A673 (cell line): ENCODE measurements at regions not wholly inside any gene's neighbourhood (a gene's known extent, or its start where the extent isn't known, plus 50 kb on each side); places are given as distances from the start of the nearest gene placed in this dataset.

Experiments used
- BruUV-seq: library from RNA; stranded (reverse); fragments of 400-500 nt; replicated peaks from 2 replicates; lab custom pipeline; 2021; lab: Mats Ljungman, UMichigan
- CTCF ChIA-PET: fragments of 300-600 bp; sonication (Branson Sonifier 250); formaldehyde crosslinking; loops from one replicate; lab custom pipeline; 2022; ENCODE audit warnings: antibody characterized with exemption; lab: Charles Lee
- POLR2A ChIA-PET: fragments of 300-600 bp; sonication (Branson Sonifier 250); formaldehyde crosslinking; loops from one replicate; lab custom pipeline; 2022; ENCODE audit warnings: antibody characterized with exemption; ENCODE audit not compliant: low non-redundant PET; lab: Charles Lee
- DNase-seq: peaks from one replicate; pipeline ENCODE4 v3.0.0-alpha.2; 2015; ENCODE audit warnings: low spot score
- H3K27ac ChIP-seq: fragments of 200-600 bp; sonication (generic); 2 replicates; pipeline ENCODE4 v1.5.1; 2016; ENCODE audit warnings: mixed run types, low read depth, mild to moderate bottlenecking, mixed read lengths, antibody characterized with exemption, low read length; ENCODE audit not compliant: poor library complexity, severe bottlenecking
- H3K27me3 ChIP-seq: fragments of 200-600 bp; sonication (generic); replicated peaks from 2 replicates; pipeline ENCODE4 v1.6.1; 2017; ENCODE audit warnings: mixed run types, low read depth, mild to moderate bottlenecking, mixed read lengths, antibody characterized with exemption, low read length; ENCODE audit not compliant: insufficient read depth, poor library complexity
- H3K36me3 ChIP-seq: fragments of 200-600 bp; sonication (generic); 2 replicates; pipeline ENCODE4 v1.6.1; 2016; ENCODE audit warnings: mixed run types, mild to moderate bottlenecking, mixed read lengths, antibody characterized with exemption, low read length; ENCODE audit not compliant: insufficient read depth, poor library complexity, severe bottlenecking
- H3K4me1 ChIP-seq: fragments of 200-600 bp; sonication (generic); 2 replicates; pipeline ENCODE4 v1.6.1; 2017; ENCODE audit warnings: mixed run types, mild to moderate bottlenecking, mixed read lengths, antibody characterized with exemption, low read length; ENCODE audit not compliant: insufficient read depth, poor library complexity, severe bottlenecking
- H3K4me3 ChIP-seq: fragments of 200-600 bp; sonication (generic); 2 replicates; pipeline ENCODE4 v1.5.1; 2016; ENCODE audit warnings: low read depth, mixed run types, mild to moderate bottlenecking, mixed read lengths, low read length; ENCODE audit not compliant: poor library complexity, severe bottlenecking
- H3K9me3 ChIP-seq: fragments of 200-600 bp; sonication (generic); 2 replicates; pipeline ENCODE4 v1.6.1; 2016; ENCODE audit warnings: mixed run types, low read depth, mild to moderate bottlenecking, mixed read lengths, antibody characterized with exemption, low read length; ENCODE audit not compliant: poor library complexity, severe bottlenecking
- CTCF ChIP-seq: fragments of 300-800, 200-600 bp; sonication (generic); conservative IDR thresholded peaks from 2 replicates; pipeline ENCODE4 v1.5.1; 2017; ENCODE audit warnings: low read depth, mild to moderate bottlenecking, antibody characterized with exemption, low read length, moderate library complexity, mixed read lengths
- EZH2 ChIP-seq: fragments of 200-600 bp; sonication (generic); IDR thresholded peaks from 2 replicates; pipeline ENCODE4 v1.6.1; 2017; ENCODE audit warnings: borderline replicate concordance, low read depth, mild to moderate bottlenecking, mixed read lengths, antibody characterized with exemption, low read length; ENCODE audit not compliant: poor library complexity, severe bottlenecking
- intact Hi-C: fragments of 100-400 bp; cut with micrococcal nuclease; formaldehyde crosslinking; loops from one replicate; pipeline ENCODE4 v1.10.0; 2022; ENCODE audit not compliant: unreplicated experiment

- Histone ChIP-seq H3K9me3 (no peaks in the 10 kb centered on the region), H3K36me3 (no peaks in the 10 kb centered on the region), H3K4me1 (no peaks in the 10 kb centered on the region), H3K27me3 (no peaks in the 10 kb centered on the region), H3K27ac (no peak overlapping the region), H3K4me3 (no peak overlapping the region)
- no TSS peak for BruUV-seq
- DNase-seq = no peak
- ChIA-PET CTCF (no interaction called here), POLR2A (no interaction called here)
- intact Hi-C loops = no loop called here
- TF ChIP-seq EZH2 = no peak
- no peak for TF ChIP-seq CTCF
These were observed 122.3 kb upstream of the DDX18 start for GRCh38 chr2:117692001-117692763.

- POLR2A ChIA-PET = no interaction called here
- H3K4me3 ChIP-seq = no peak overlapping the region
- CTCF ChIA-PET = no interaction called here
- no TSS peak for BruUV-seq
- H3K9me3 ChIP-seq = no peaks in the 10 kb centered on the region
- intact Hi-C loops = no loop called here
- H3K27me3 ChIP-seq = no peaks in the 10 kb centered on the region
- no peak for DNase-seq
- H3K27ac ChIP-seq = no peak overlapping the region
- H3K4me1 ChIP-seq = no peaks in the 10 kb centered on the region
- TF ChIP-seq CTCF (no peak), EZH2 (no peak)
- no peaks in the 10 kb centered on the region for H3K36me3 ChIP-seq
These were observed 121.3 kb upstream of the DDX18 start for GRCh38 chr2:117693154-117693553.

- intact Hi-C loops = no loop called here
- no peaks in the 10 kb centered on the region for H3K9me3 ChIP-seq
- POLR2A ChIA-PET = no interaction called here
- no peaks in the 10 kb centered on the region for H3K4me1 ChIP-seq
- no peaks in the 10 kb centered on the region for H3K36me3 ChIP-seq
- no peaks in the 10 kb centered on the region for H3K27me3 ChIP-seq
- TF ChIP-seq CTCF (no peak), EZH2 (no peak)
- H3K4me3 ChIP-seq = no peak overlapping the region
- DNase-seq = no peak
- BruUV-seq = no TSS peak
- no peak overlapping the region for H3K27ac ChIP-seq
- CTCF ChIA-PET = no interaction called here
These were observed 120.8 kb upstream of the DDX18 start for GRCh38 chr2:117693651-117694050.
